Chondrocyte (in vitro differentiated cells): ENCODE measurements at regions not wholly inside any gene's neighbourhood (a gene's known extent, or its start where the extent isn't known, plus 50 kb on each side); places are given as distances from the start of the nearest gene placed in this dataset.

Source experiments
- DNase-seq: peaks from one replicate; pipeline ENCODE4 v3.0.0; 2021; ENCODE audit warnings: mixed read lengths, low spot score
- H3K27ac Mint-ChIP-seq: one replicate; pipeline ENCODE4 v1.8.0; 2021; ENCODE audit warnings: mild to moderate bottlenecking, moderate library complexity, mixed read lengths; ENCODE audit not compliant: unreplicated experiment
- H3K27me3 Mint-ChIP-seq: 2 replicates; pipeline ENCODE4 v1.8.0; 2021; ENCODE audit warnings: low read depth, mixed read lengths
- H3K36me3 Mint-ChIP-seq: 2 replicates; pipeline ENCODE4 v1.8.0; 2021; ENCODE audit warnings: low read depth, mixed read lengths
- H3K4me1 Mint-ChIP-seq: 2 replicates; pipeline ENCODE4 v1.8.0; 2021; ENCODE audit warnings: low read depth, mild to moderate bottlenecking, mixed read lengths
- H3K4me3 Mint-ChIP-seq: one replicate; pipeline ENCODE4 v1.8.0; 2021; ENCODE audit warnings: mild to moderate bottlenecking, moderate library complexity, mixed read lengths; ENCODE audit not compliant: unreplicated experiment
- H3K9me3 Mint-ChIP-seq: 2 replicates; pipeline ENCODE4 v1.8.0; 2021; ENCODE audit warnings: low read depth, mixed read lengths
- TF ChIP-seq, protein P1 (sequence below): fragments of 200-600 bp; sonication (generic); IDR thresholded peaks from 2 replicates; pipeline ENCODE4 v1.5.0; 2021; ENCODE audit warnings: antibody characterized with exemption, mild to moderate bottlenecking, moderate library complexity

DNA sequence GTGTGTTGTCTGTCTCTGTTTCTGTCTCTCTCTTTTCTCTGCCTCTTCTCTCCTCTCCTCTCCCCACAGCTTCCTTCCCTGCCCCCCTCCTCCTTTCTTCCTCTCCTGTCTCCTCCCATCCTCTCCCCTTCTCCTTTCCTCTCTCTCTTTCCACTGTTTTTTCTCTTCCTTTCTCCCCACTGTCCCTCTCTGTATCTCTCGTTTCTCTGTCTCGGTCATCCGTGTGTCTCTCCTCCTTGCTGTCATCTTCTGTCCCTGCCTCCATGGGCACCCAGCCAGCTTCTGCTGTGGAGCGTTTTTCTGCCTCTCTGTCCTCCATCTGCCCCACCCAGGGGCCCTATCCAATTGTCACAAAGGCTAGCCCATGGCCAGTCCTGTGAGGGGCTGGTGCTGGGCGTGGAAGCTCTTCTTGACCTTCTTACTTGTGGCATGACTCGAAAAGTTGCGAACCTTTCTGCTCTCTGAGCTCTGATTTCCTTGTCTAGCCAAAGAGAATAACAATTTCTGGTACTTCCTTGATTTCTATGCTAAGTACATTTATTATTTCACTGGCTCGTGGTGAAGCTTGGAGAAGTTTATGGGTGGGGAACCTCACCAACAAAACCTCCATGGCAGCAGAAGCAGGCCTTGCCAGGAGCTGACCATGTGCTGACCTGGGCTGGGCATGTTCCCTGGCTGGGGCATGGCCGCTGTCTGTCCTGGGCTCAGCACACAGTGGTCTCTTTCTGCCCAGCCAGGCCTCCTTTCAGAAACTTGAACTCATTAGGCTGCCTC, 69.3 kb downstream of the CEBPB start:
- Mint-ChIP-seq H3K36me3 (no peaks in the 10 kb centered on the region), H3K27ac (peak overlapping the region; percentile 50), H3K9me3 (no peaks in the 10 kb centered on the region), H3K4me1 (peaks cover 8% of the 10 kb centered on the region), H3K4me3 (no peak overlapping the region), H3K27me3 (no peaks in the 10 kb centered on the region)
- no peak for DNase-seq
- TF ChIP-seq, protein P1, sequence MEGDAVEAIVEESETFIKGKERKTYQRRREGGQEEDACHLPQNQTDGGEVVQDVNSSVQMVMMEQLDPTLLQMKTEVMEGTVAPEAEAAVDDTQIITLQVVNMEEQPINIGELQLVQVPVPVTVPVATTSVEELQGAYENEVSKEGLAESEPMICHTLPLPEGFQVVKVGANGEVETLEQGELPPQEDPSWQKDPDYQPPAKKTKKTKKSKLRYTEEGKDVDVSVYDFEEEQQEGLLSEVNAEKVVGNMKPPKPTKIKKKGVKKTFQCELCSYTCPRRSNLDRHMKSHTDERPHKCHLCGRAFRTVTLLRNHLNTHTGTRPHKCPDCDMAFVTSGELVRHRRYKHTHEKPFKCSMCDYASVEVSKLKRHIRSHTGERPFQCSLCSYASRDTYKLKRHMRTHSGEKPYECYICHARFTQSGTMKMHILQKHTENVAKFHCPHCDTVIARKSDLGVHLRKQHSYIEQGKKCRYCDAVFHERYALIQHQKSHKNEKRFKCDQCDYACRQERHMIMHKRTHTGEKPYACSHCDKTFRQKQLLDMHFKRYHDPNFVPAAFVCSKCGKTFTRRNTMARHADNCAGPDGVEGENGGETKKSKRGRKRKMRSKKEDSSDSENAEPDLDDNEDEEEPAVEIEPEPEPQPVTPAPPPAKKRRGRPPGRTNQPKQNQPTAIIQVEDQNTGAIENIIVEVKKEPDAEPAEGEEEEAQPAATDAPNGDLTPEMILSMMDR: no peak

DNA sequence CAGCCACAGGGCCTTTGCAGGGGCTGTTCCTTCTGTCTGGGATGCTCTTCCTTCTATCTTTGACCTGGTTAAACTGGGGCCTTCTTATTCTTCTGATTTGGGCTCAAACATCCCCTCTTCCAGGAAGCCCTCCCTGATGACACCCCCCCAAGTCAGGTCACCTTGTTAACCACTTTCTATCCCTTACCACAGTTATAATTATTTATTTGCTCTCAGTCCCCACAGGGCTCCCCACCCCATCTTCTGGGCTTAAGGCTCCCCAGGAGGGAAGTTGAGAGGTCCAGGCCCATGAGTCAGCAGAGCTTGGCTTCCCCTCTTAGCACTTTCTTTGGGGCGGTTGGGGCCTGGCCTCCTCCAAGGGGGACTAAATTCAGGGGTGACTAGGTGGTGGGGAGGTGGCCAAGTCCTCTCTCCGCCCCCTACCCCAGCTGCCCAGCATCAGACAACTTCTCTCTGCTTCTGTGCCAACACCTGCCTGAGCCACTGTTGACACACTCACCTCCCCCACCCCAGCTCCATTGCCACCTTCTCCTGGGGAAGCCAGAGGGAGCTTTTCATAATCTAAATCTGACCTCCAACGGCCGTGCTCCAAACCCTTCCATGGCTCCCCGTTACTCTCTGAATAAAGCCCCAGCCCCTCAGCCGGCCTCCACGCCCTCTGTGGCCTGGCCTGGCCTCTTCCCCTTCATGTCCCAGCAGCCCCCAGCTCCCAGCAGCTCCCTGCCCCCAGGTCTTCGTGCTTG, 70.0 kb downstream of the CEBPB start:
- peaks cover 8% of the 10 kb centered on the region for H3K4me1 Mint-ChIP-seq
- DNase-seq: no peak
- no peaks in the 10 kb centered on the region for H3K27me3 Mint-ChIP-seq
- TF ChIP-seq, protein P1: no peak
- no peak overlapping the region for H3K4me3 Mint-ChIP-seq
- H3K9me3 Mint-ChIP-seq: no peaks in the 10 kb centered on the region
- H3K27ac Mint-ChIP-seq: no peak overlapping the region
- H3K36me3 Mint-ChIP-seq: no peaks in the 10 kb centered on the region

DNA sequence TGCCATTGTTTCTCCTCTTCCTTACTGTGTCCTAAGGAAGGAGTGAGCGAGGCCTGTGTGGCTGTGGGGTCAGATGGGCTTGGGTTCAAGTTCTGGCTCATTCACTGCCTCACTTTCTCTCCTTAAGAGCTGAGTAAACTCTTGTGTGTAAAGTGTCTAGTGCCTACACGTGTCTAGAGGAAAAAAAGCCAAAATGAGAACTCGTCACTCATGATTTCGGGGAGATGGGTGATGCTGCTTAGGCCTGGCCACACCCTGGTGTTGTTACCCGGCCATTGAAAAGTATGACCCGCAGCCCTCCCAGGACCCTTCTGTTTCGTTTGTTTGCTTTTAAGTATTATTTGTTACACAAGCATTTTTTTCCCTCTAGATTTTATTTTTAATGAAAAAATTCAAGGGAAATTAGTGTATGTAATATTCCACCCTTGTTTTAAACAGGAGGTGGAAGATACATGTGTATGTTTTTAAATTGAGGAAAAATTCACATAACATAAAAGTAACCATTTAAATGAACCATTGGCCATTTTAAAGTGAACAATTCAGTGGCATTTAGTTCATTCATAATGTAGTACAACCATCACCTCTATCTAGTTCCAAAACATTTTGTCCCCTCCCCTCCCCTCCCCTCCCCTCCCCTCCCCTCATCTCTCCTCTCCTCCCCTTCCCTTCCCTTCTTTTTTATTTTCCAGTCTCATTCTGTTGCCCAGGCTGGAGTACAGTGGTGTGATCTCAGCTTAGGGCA, 71.0 kb downstream of the CEBPB start:
- Mint-ChIP-seq H3K27ac (no peak overlapping the region), H3K9me3 (no peaks in the 10 kb centered on the region), H3K4me1 (peaks cover 8% of the 10 kb centered on the region), H3K4me3 (no peak overlapping the region), H3K36me3 (no peaks in the 10 kb centered on the region), H3K27me3 (no peaks in the 10 kb centered on the region)
- DNase-seq: no peak
- TF ChIP-seq, protein P1: no peak

DNA sequence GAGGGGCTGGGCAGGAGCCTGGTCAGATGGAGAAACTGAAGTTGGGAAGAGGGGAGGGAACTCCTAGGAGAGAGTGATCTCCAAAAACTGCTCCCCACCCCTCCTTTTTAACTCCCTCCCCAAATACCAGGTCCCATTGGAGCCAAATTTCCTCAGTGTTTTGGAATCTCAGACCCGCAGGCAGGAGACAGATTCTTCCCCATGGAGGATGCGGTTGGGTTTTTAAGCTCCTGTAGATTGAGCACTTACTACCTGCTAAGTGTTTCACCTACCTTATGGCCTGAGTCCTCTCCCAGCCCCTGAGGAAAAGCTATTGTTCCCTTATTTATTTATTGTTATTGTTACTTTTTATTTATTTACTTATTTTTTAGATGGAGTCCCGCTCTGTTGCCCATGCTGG, 73.2 kb downstream of the CEBPB start:
- Mint-ChIP-seq H3K27ac (no peak overlapping the region), H3K4me3 (no peak overlapping the region), H3K9me3 (no peaks in the 10 kb centered on the region), H3K4me1 (peaks cover 13% of the 10 kb centered on the region), H3K36me3 (no peaks in the 10 kb centered on the region), H3K27me3 (no peaks in the 10 kb centered on the region)
- TF ChIP-seq, protein P1: no peak
- DNase-seq: no peak

DNA sequence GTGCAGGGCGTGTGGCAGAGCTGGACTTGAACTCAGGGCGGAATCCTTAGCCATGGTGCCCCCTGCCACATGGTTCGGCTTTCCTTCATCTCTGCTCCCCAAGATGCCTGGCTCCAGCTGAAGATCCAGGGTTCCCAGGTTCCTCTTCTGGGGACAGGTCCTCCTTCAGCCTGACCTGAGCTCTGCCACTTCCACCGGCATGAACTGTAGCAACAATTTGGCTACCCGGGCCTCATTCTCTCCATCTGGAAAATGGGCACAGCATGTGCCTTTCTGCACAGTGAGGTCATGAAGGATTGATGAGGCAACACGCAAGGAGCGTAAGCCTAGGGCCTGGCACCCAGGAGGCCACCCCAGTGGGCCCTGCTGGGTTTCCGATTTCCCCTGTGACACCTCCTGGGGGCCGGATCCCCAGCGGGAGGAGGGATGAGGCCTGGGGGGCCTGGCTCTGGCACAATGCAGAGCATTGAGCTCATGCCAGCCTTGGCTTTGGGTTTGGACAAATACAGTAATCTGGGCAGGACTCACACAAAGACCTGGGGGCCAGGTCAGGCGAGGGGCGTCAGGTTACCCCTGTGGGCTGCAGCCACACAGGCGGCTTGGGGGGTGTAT, 74.0 kb downstream of the CEBPB start:
- H3K36me3 Mint-ChIP-seq: no peaks in the 10 kb centered on the region
- peaks cover 10% of the 10 kb centered on the region for H3K4me1 Mint-ChIP-seq
- H3K9me3 Mint-ChIP-seq: no peaks in the 10 kb centered on the region
- H3K27me3 Mint-ChIP-seq: no peaks in the 10 kb centered on the region
- no peak overlapping the region for H3K4me3 Mint-ChIP-seq
- no peak overlapping the region for H3K27ac Mint-ChIP-seq
- TF ChIP-seq, protein P1: no peak
- no peak for DNase-seq
